HCT116 (cell line): ENCODE measurements at regions not wholly inside any gene's neighbourhood (a gene's known extent, or its start where the extent isn't known, plus 50 kb on each side); places are given as distances from the start of the nearest gene placed in this dataset.

Experiments
- ATAC-seq: fragments of 200-7000 bp; cut with Tn5 transposase; 2 replicates; pipeline ENCODE4 v1.9.1; 2020; ENCODE audit warnings: mild to moderate bottlenecking, moderate library complexity
- BruUV-seq: library from RNA; stranded (reverse); fragments of 400-500 nt; replicated peaks from 2 replicates; lab custom pipeline; 2021; lab: Mats Ljungman, UMichigan
- CTCF ChIA-PET: fragments of 300-600 bp; sonication (Branson Sonifier 250); formaldehyde crosslinking; loops from one replicate; lab custom pipeline; 2021; ENCODE audit warnings: antibody characterized with exemption; lab: Charles Lee
- POLR2A ChIA-PET: fragments of 300-600, 350-600 bp; sonication (Branson Sonifier 250); formaldehyde crosslinking; loops from one replicate; lab custom pipeline; 2021; ENCODE audit warnings: antibody characterized with exemption; lab: Charles Lee
- RAD21 ChIA-PET, 2 experiments: fragments of 300-600 bp; sonication (Branson Sonifier 250); formaldehyde crosslinking; loops; one replicate each; lab custom pipeline; 2023; ENCODE audit warnings: low total read pairs in 2 of 2; ENCODE audit not compliant: uncharacterized antibody in 2 of 2, unreplicated experiment in 2 of 2, low non-redundant PET in 1 of 2; lab: Charles Lee
- DNase-seq: peaks from one replicate; pipeline ENCODE4 v3.0.0-alpha.2; 2010; ENCODE audit warnings: low read depth, low spot score
- H2AFZ ChIP-seq: fragments of 200-600 bp; shearing (Covaris generic), sonication (generic); 2 replicates; pipeline ENCODE4 v1.6.1; 2017; ENCODE audit warnings: low read depth, mixed run types, mixed read lengths, antibody characterized with exemption, low read length; ENCODE audit not compliant: poor library complexity, severe bottlenecking
- H3K27ac ChIP-seq: 2 replicates; pipeline ENCODE4 v1.5.1; 2012; ENCODE audit warnings: low read depth, low read length
- H3K27me3 ChIP-seq: fragments of 200-600 bp; sonication (generic); 2 replicates; pipeline ENCODE4 v1.6.1; 2016; ENCODE audit warnings: mixed run types, low read length, mixed read lengths; ENCODE audit not compliant: insufficient read depth
- H3K36me3 ChIP-seq, 2 experiments: fragments of 200-500 bp in 1 of 2; fragments of 200-600 bp in 1 of 2; sonication (Bioruptor generic) in 1 of 2; sonication (generic) in 1 of 2; 2 replicates each; pipeline versions ENCODE4 v1.5.1 to v1.6.1; 2014 to 2016; ENCODE audit warnings: low read length in 2 of 2, inconsistent platforms in 1 of 2, mixed read lengths in 1 of 2, mixed run types in 1 of 2; ENCODE audit not compliant: insufficient read depth in 2 of 2, control insufficient read depth in 1 of 2
- H3K4me1 ChIP-seq, 2 experiments: fragments of 200-600 bp in 1 of 2; sonication (generic) in 1 of 2; 2 replicates each; pipeline versions ENCODE4 v1.5.1 to v1.6.1; 2012 to 2017; ENCODE audit warnings: low read length in 2 of 2, inconsistent platforms in 1 of 2, mild to moderate bottlenecking in 1 of 2, mixed read lengths in 1 of 2, mixed run types in 1 of 2, moderate library complexity in 1 of 2; ENCODE audit not compliant: insufficient read depth in 2 of 2, control insufficient read depth in 1 of 2
- H3K4me2 ChIP-seq: fragments of 200-600 bp; sonication (generic); 2 replicates; pipeline ENCODE4 v1.6.1; 2017; ENCODE audit warnings: mixed run types, low read length, mixed read lengths
- H3K4me3 ChIP-seq, 2 experiments: fragments of 200-600 bp in 1 of 2; sonication (generic) in 1 of 2; replicated peaks in 1 of 2; 2 replicates each; pipeline ENCODE4 v1.5.1; 2011 to 2016; ENCODE audit warnings: low read length in 2 of 2, control low read depth in 1 of 2, low read depth in 1 of 2, mild to moderate bottlenecking in 1 of 2, mixed read lengths in 1 of 2, mixed run types in 1 of 2
- H3K79me2 ChIP-seq: fragments of 200-600 bp; sonication (generic); 2 replicates; pipeline ENCODE4 v1.6.1; 2017; ENCODE audit warnings: mild to moderate bottlenecking, mixed run types, low read length, moderate library complexity, mixed read lengths; ENCODE audit not compliant: insufficient read depth
- H3K9ac ChIP-seq: fragments of 200-600 bp; sonication (generic); 2 replicates; pipeline ENCODE4 v1.6.1; 2016; ENCODE audit warnings: low read length, mixed read lengths
- H3K9me2 ChIP-seq: fragments of 200-600 bp; sonication (generic), shearing (Covaris generic); 2 replicates; pipeline ENCODE4 v1.6.1; 2017; ENCODE audit warnings: mixed run types, mild to moderate bottlenecking, moderate library complexity; ENCODE audit not compliant: insufficient read depth
- H3K9me3 ChIP-seq, 2 experiments: fragments of 200-500 bp in 1 of 2; fragments of 200-600 bp in 1 of 2; sonication (Bioruptor generic) in 1 of 2; sonication (generic) in 1 of 2; 2 replicates each; pipeline ENCODE4 v1.6.1; 2014 to 2017; ENCODE audit warnings: low read length in 2 of 2, mixed read lengths in 2 of 2, inconsistent platforms in 1 of 2, low read depth in 1 of 2, mild to moderate bottlenecking in 1 of 2, mixed run types in 1 of 2, moderate library complexity in 1 of 2; ENCODE audit not compliant: control insufficient read depth in 1 of 2, insufficient read depth in 1 of 2
- H4K20me1 ChIP-seq: fragments of 200-600 bp; sonication (generic), shearing (Covaris generic); 2 replicates; pipeline ENCODE4 v1.6.1; 2017; ENCODE audit warnings: mixed run types, mild to moderate bottlenecking, moderate library complexity; ENCODE audit not compliant: insufficient read depth
- CBX3 ChIP-seq: IDR thresholded peaks from 2 replicates; pipeline ENCODE4 v1.6.1; 2012; ENCODE audit warnings: low read depth
- CEBPB ChIP-seq: IDR thresholded peaks from 2 replicates; pipeline ENCODE4 v1.6.1; 2012; ENCODE audit warnings: low read depth
- CTCF ChIP-seq, 3 experiments: fragments of 200-600 bp in 1 of 3; sonication (generic) in 1 of 3; IDR thresholded peaks in 2 of 3; conservative IDR thresholded peaks in 1 of 3; 2 replicates each; pipeline ENCODE4 v1.5.1; 2012 to 2017; ENCODE audit warnings: low read depth in 2 of 3, low read length in 2 of 3, antibody characterized with exemption in 1 of 3, borderline replicate concordance in 1 of 3, control low read depth in 1 of 3, mild to moderate bottlenecking in 1 of 3, mixed read lengths in 1 of 3, mixed run types in 1 of 3, moderate library complexity in 1 of 3; ENCODE audit not compliant: insufficient read depth in 1 of 3
- EGR1 ChIP-seq: IDR thresholded peaks from 2 replicates; pipeline ENCODE4 v1.6.1; 2012; ENCODE audit warnings: low read depth
- ELF1 ChIP-seq: IDR thresholded peaks from 2 replicates; pipeline ENCODE4 v1.6.1; 2012; ENCODE audit warnings: low read depth, borderline replicate concordance
- EZH2 ChIP-seq: fragments of 200-600 bp; sonication (generic); IDR thresholded peaks from 2 replicates; pipeline ENCODE4 v1.6.1; 2017; ENCODE audit warnings: antibody characterized with exemption, mixed run types
- FOSL1 ChIP-seq: IDR thresholded peaks from 2 replicates; pipeline ENCODE4 v1.6.1; 2012; ENCODE audit warnings: low read depth
- POLR2AphosphoS5 ChIP-seq: IDR thresholded peaks from 2 replicates; pipeline ENCODE4 v1.6.1; 2011; ENCODE audit warnings: mild to moderate bottlenecking, low read depth, low read length, moderate library complexity
- RAD21 ChIP-seq: IDR thresholded peaks from 2 replicates; pipeline ENCODE4 v1.6.1; 2012; ENCODE audit warnings: low read depth, mild to moderate bottlenecking
- REST ChIP-seq: IDR thresholded peaks from 2 replicates; pipeline ENCODE4 v1.6.1; 2012; ENCODE audit warnings: low read depth
- SP1 ChIP-seq: IDR thresholded peaks from 2 replicates; pipeline ENCODE4 v1.6.1; 2012; ENCODE audit warnings: low read depth
- SRF ChIP-seq: IDR thresholded peaks from 2 replicates; pipeline ENCODE4 v1.6.1; 2012; ENCODE audit warnings: low read depth
- TCF7L2 ChIP-seq: IDR thresholded peaks from 2 replicates; pipeline ENCODE4 v1.7.0; 2011; ENCODE audit warnings: borderline replicate concordance, inconsistent platforms; ENCODE audit not compliant: insufficient read depth, insufficient read length; ENCODE audit errors: extremely low read depth
- ZBTB33 ChIP-seq: IDR thresholded peaks from 2 replicates; pipeline ENCODE4 v1.6.1; 2011; ENCODE audit warnings: mild to moderate bottlenecking, low read length, moderate library complexity; ENCODE audit not compliant: insufficient replicate concordance; ENCODE audit errors: extremely low read depth
- ZFX ChIP-seq: fragments of 450-650 bp; IDR thresholded peaks from 2 replicates; pipeline ENCODE4 v1.6.1; 2017
- intact Hi-C: fragments of 100-400 bp; cut with micrococcal nuclease; formaldehyde crosslinking; loops from 2 replicates; pipeline ENCODE4 v1.10.0; 2022

- Histone ChIP-seq H3K9me3 (no peaks in the 10 kb centered on the region), H3K36me3 (no peaks in the 10 kb centered on the region), H3K4me2 (no peak overlapping the region), H3K79me2 (no peaks in the 10 kb centered on the region), H3K4me3 (no peak overlapping the region), H3K9me2 (no peaks in the 10 kb centered on the region), H3K9ac (no peak overlapping the region)
- no TSS peak for BruUV-seq
- POLR2A ChIA-PET, result no interaction called here
- CTCF ChIA-PET, result no interaction called here
- intact Hi-C loops, result no loop called here
- TF ChIP-seq REST (no peak), CTCF (IDR thresholded peaks at IDR 0.05 in 2 of 3, conservative IDR thresholded peaks at IDR 0.05 in 1 of 3; ENCODE audit: borderline replicate concordance in 1 of 3, insufficient read depth in 1 of 3, low read depth in 2 of 3, low read length in 2 of 3) (no peak), ZBTB33 (no peak), RAD21 (no peak), CBX3 (no peak), POLR2AphosphoS5 (no peak), ELF1 (no peak), ZFX (no peak), SP1 (no peak), CEBPB (no peak), TCF7L2 (no peak), FOSL1 (no peak), EGR1 (no peak), SRF (no peak), EZH2 (no peak)
- TF ChIP-seq, all 23 proteins: peak for 0
- Histone ChIP-seq H4K20me1 (no peaks in the 10 kb centered on the region), H3K27ac (no peak overlapping the region), H3K4me1 (no peaks in the 10 kb centered on the region), H3K27me3 (0 out of 2 replicates have a peak, but pooled peaks cover 5% of the 10 kb centered on the region), H2AFZ (no peak overlapping the region)
- ATAC-seq (no peak), DNase-seq (no peak)
- RAD21 ChIA-PET, result no interaction called here
Observed at GRCh38 chr2:16293871-16294270, 353.5 kb downstream of the MYCN start.
